Kidney epithelial cell (primary cell): ENCODE measurements at regions not wholly inside any gene's neighbourhood (a gene's known extent, or its start where the extent isn't known, plus 50 kb on each side); places are given as distances from the start of the nearest gene placed in this dataset.

ENCODE experiments used
- DNase-seq: peaks from one replicate; pipeline ENCODE4 v3.0.0-alpha.2; 2010; ENCODE audit warnings: low read depth
- H3K27me3 ChIP-seq: 2 replicates; pipeline ENCODE4 v1.6.0; 2011; ENCODE audit warnings: low read length; ENCODE audit not compliant: control insufficient read depth, insufficient read depth
- H3K36me3 ChIP-seq: 2 replicates; pipeline ENCODE4 v1.5.1; 2011; ENCODE audit warnings: low read length; ENCODE audit not compliant: control insufficient read depth, insufficient read depth
- H3K4me3 ChIP-seq: 2 replicates; pipeline ENCODE4 v1.5.1; 2011; ENCODE audit warnings: low read depth, mild to moderate bottlenecking, control low read depth, low read length
- CTCF ChIP-seq: IDR thresholded peaks from 2 replicates; pipeline ENCODE4 v1.5.1; 2011; ENCODE audit warnings: mild to moderate bottlenecking, moderate library complexity, low read length, control low read depth, inconsistent platforms; ENCODE audit not compliant: insufficient read depth, poor library complexity, severe bottlenecking

- Histone ChIP-seq H3K36me3 (no peaks in the 10 kb centered on the region), H3K27me3 (no peaks in the 10 kb centered on the region), H3K4me3 (no peak overlapping the region)
- no peak for DNase-seq
- TF ChIP-seq CTCF, result no peak
Measured at GRCh38 chr20:7716286-7716972, 223.8 kb downstream of the HAO1 start.

GRCh38 chr20:7722564-7722963 lies 217.7 kb downstream of the HAO1 start:
- Histone ChIP-seq H3K4me3 (no peak overlapping the region), H3K27me3 (no peaks in the 10 kb centered on the region), H3K36me3 (no peaks in the 10 kb centered on the region)
- TF ChIP-seq CTCF, result no peak
- DNase-seq, result no peak

GRCh38 chr20:7723284-7723683 lies 217.0 kb downstream of the HAO1 start:
- H3K36me3 ChIP-seq, result no peaks in the 10 kb centered on the region
- DNase-seq, result no peak
- no peak for TF ChIP-seq CTCF
- no peak overlapping the region for H3K4me3 ChIP-seq
- H3K27me3 ChIP-seq, result no peaks in the 10 kb centered on the region

- TF ChIP-seq CTCF, result no peak
- Histone ChIP-seq H3K27me3 (no peaks in the 10 kb centered on the region), H3K36me3 (no peaks in the 10 kb centered on the region), H3K4me3 (no peak overlapping the region)
- no peak for DNase-seq
Measured at GRCh38 chr20:7728338-7728737, 211.9 kb downstream of the HAO1 start.

GRCh38 chr20:7734216-7734615 lies 206.0 kb downstream of the HAO1 start:
- no peak overlapping the region for H3K4me3 ChIP-seq
- DNase-seq, result no peak
- no peaks in the 10 kb centered on the region for H3K27me3 ChIP-seq
- TF ChIP-seq CTCF, result no peak
- H3K36me3 ChIP-seq, result no peaks in the 10 kb centered on the region

GRCh38 chr20:7736336-7736735 lies 203.9 kb downstream of the HAO1 start:
- no peak overlapping the region for H3K4me3 ChIP-seq
- DNase-seq, result no peak
- no peaks in the 10 kb centered on the region for H3K36me3 ChIP-seq
- no peaks in the 10 kb centered on the region for H3K27me3 ChIP-seq
- TF ChIP-seq CTCF, result no peak
